ENCODE measurements at regions not wholly inside any gene's neighbourhood (a gene's known extent, or its start where the extent isn't known, plus 50 kb on each side); places are given as distances from the start of the nearest gene placed in this dataset.

GRCh38 chr13:56909896-56910600 lies 230.7 kb upstream of the PRR20A start:
- Mint-ChIP-seq H3K27ac (no peak overlapping the region), H3K9me3 (peaks cover 6% of the 10 kb centered on the region), H3K36me3 (peaks cover 6% of the 10 kb centered on the region; the same call in 1 of the 2 replicates), H3K4me1 (peaks cover 8% of the 10 kb centered on the region; the same call in 1 of the 2 replicates), H3K27me3 (ENCODE audit: low read depth) (no peaks in the 10 kb centered on the region), H3K4me3 (no peak overlapping the region)
- POLR2A ChIA-PET, result no interaction called here
- ATAC-seq, result no peak
- TF ChIP-seq TEAD4 (CRISPR knock-in tag; IDR thresholded peaks at IDR 0.05) (no peak), ZNF396 (CRISPR knock-in tag; IDR thresholded peaks at IDR 0.05; ENCODE audit: borderline replicate concordance) (no peak), GRHL2 (CRISPR knock-in tag; IDR thresholded peaks at IDR 0.05; ENCODE audit: insufficient replicate concordance, severe bottlenecking) (no peak), HMGXB4 (CRISPR knock-in tag; IDR thresholded peaks at IDR 0.05) (no peak), KAT7 (CRISPR knock-in tag; IDR thresholded peaks at IDR 0.05; ENCODE audit: borderline replicate concordance) (no peak), ARID4B (CRISPR knock-in tag; IDR thresholded peaks at IDR 0.05; ENCODE audit: borderline replicate concordance) (no peak), USF1 (CRISPR knock-in tag; IDR thresholded peaks at IDR 0.05) (no peak), ESRRA (CRISPR knock-in tag; IDR thresholded peaks at IDR 0.05; ENCODE audit: borderline replicate concordance) (no peak), ATF6 (CRISPR knock-in tag; IDR thresholded peaks at IDR 0.05) (no peak), SMAD3 (CRISPR knock-in tag; IDR thresholded peaks at IDR 0.05; ENCODE audit: borderline replicate concordance) (no peak), ERG (CRISPR knock-in tag; IDR thresholded peaks at IDR 0.05) (no peak), NFE2L1 (CRISPR knock-in tag; IDR thresholded peaks at IDR 0.05) (no peak), ATF1 (CRISPR knock-in tag; IDR thresholded peaks at IDR 0.05) (no peak), SMAD4 (CRISPR knock-in tag; IDR thresholded peaks at IDR 0.05) (no peak), RORB (CRISPR knock-in tag; IDR thresholded peaks at IDR 0.05) (no peak), STAT6 (CRISPR knock-in tag; conservative IDR thresholded peaks at IDR 0.05; ENCODE audit: low read depth) (no peak), CREM (CRISPR knock-in tag; IDR thresholded peaks at IDR 0.05) (no peak)
- no peak for DNase-seq (ENCODE audit: low spot score)
- CTCF ChIA-PET, result interaction anchor here (0.6 kb wide), 1 partner anchor 1870 kb away, joined by 3 read pairs; no protein-coding TSS in a partner anchor
